Calu3 (cell line): ENCODE measurements at regions not wholly inside any gene's neighbourhood (a gene's known extent, or its start where the extent isn't known, plus 50 kb on each side); places are given as distances from the start of the nearest gene placed in this dataset.

Experiments used
- BruUV-seq: library from RNA; stranded (reverse); fragments of 400-500 nt; replicated peaks from 2 replicates; lab custom pipeline; 2021; lab: Mats Ljungman, UMichigan
- CTCF ChIA-PET: fragments of 300-600 bp; sonication (Branson Sonifier 250); formaldehyde crosslinking; loops from one replicate; lab custom pipeline; 2022; ENCODE audit warnings: antibody characterized with exemption; lab: Charles Lee
- DNase-seq: peaks from one replicate; pipeline ENCODE4 v3.0.0; 2022
- H3K27ac Mint-ChIP-seq: one replicate; pipeline ENCODE4 v1.8.0; 2022; ENCODE audit warnings: mixed read lengths; ENCODE audit not compliant: unreplicated experiment
- H3K27me3 Mint-ChIP-seq: one replicate; pipeline ENCODE4 v1.8.0; 2022; ENCODE audit warnings: mixed read lengths; ENCODE audit not compliant: unreplicated experiment
- H3K36me3 Mint-ChIP-seq: one replicate; pipeline ENCODE4 v1.8.0; 2022; ENCODE audit warnings: mild to moderate bottlenecking, moderate library complexity, mixed read lengths; ENCODE audit not compliant: insufficient read depth, unreplicated experiment
- H3K4me1 Mint-ChIP-seq: one replicate; pipeline ENCODE4 v1.8.0; 2022; ENCODE audit warnings: mild to moderate bottlenecking, low read depth, mixed read lengths; ENCODE audit not compliant: unreplicated experiment
- H3K4me3 Mint-ChIP-seq: one replicate; pipeline ENCODE4 v1.8.0; 2022; ENCODE audit warnings: mild to moderate bottlenecking, low read depth, moderate library complexity, mixed read lengths; ENCODE audit not compliant: unreplicated experiment
- H3K9me3 Mint-ChIP-seq: one replicate; pipeline ENCODE4 v1.8.0; 2022; ENCODE audit warnings: low read depth, mixed read lengths; ENCODE audit not compliant: unreplicated experiment
- CTCF ChIP-seq: fragments of 200-600 bp; IDR thresholded peaks from one replicate; pipeline ENCODE4 v1.8.0; 2022; ENCODE audit warnings: antibody characterized with exemption; ENCODE audit not compliant: unreplicated experiment
- intact Hi-C: fragments of 100-400 bp; cut with micrococcal nuclease; formaldehyde crosslinking; loops from one replicate; pipeline ENCODE4 v1.10.0; 2022; ENCODE audit not compliant: unreplicated experiment

- Mint-ChIP-seq H3K4me3 (no peak overlapping the region), H3K4me1 (no peaks in the 10 kb centered on the region), H3K36me3 (no peaks in the 10 kb centered on the region), H3K27me3 (no peaks in the 10 kb centered on the region), H3K27ac (no peak overlapping the region), H3K9me3 (peaks cover 18% of the 10 kb centered on the region)
- intact Hi-C loops, result no loop called here
- no peak for TF ChIP-seq CTCF
- CTCF ChIA-PET, result no interaction called here
- no peak for DNase-seq
- no TSS peak for BruUV-seq
Measured at GRCh38 chr2:103410221-103410620, 648.4 kb downstream of the TMEM182 start.

DNA sequence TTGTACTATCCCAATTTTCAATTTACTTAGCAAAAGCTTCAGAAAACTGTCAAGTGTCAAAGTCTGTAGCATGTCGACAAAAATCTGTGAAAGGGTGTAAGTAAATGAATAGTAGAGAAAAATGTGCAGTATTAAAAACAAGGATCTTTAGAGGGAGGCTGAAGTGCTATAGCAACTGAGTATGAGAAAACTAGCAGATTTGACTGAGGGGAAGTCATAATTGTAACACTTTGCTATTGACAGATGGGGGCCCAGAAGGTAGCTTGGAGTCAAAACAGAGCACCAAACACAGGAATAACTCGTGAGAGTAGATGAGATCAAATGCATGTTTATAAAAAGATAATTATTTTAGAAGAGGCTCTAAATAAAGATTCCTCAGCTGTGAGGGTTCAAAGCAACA is 657.7 kb downstream of the TMEM182 start:
- Mint-ChIP-seq H3K27ac (no peak overlapping the region), H3K9me3 (peaks cover 18% of the 10 kb centered on the region), H3K36me3 (no peaks in the 10 kb centered on the region), H3K4me3 (no peak overlapping the region), H3K27me3 (no peaks in the 10 kb centered on the region), H3K4me1 (no peaks in the 10 kb centered on the region)
- intact Hi-C loops, result no loop called here
- TF ChIP-seq CTCF, result no peak
- DNase-seq, result no peak
- CTCF ChIA-PET, result no interaction called here
- BruUV-seq, result no TSS peak

GRCh38 chr2:103423100-103423499 is 661.3 kb downstream of the TMEM182 start:
- peaks cover 13% of the 10 kb centered on the region for H3K9me3 Mint-ChIP-seq
- no peaks in the 10 kb centered on the region for H3K4me1 Mint-ChIP-seq
- no peak overlapping the region for H3K27ac Mint-ChIP-seq
- intact Hi-C loops, result no loop called here
- no peak overlapping the region for H3K4me3 Mint-ChIP-seq
- no peaks in the 10 kb centered on the region for H3K36me3 Mint-ChIP-seq
- CTCF ChIA-PET, result no interaction called here
- TF ChIP-seq CTCF, result no peak
- no peaks in the 10 kb centered on the region for H3K27me3 Mint-ChIP-seq
- no TSS peak for BruUV-seq
- DNase-seq, result no peak

DNA sequence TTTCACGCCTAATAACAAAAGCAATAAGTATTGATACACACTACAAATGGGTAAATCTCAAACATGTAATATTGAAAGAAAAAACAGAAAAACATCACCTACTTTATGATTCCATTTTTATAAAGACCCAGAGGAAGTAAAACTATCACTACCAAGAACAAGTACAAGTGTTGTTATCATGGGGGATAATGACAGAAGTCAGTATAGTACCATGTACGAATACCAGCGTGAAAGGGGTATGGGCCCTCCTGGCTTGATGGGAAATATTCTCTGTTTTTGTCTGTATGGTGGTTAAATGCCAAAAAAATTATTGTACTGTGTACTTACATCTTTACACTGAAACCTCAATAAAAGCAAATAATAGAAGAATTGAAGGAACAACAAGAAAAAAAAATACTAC is 665.7 kb downstream of the TMEM182 start:
- intact Hi-C loops, result no loop called here
- TF ChIP-seq CTCF, result no peak
- Mint-ChIP-seq H3K4me3 (no peak overlapping the region), H3K27me3 (no peaks in the 10 kb centered on the region), H3K36me3 (no peaks in the 10 kb centered on the region), H3K27ac (no peak overlapping the region), H3K9me3 (peaks cover 18% of the 10 kb centered on the region), H3K4me1 (no peaks in the 10 kb centered on the region)
- CTCF ChIA-PET, result interaction anchor here (0.7 kb wide), 1 partner anchor 99 kb away, joined by 3 read pairs; no protein-coding TSS in a partner anchor
- DNase-seq, result no peak
- no TSS peak for BruUV-seq
